ENCODE measurements at regions not wholly inside any gene's neighbourhood (a gene's known extent, or its start where the extent isn't known, plus 50 kb on each side); places are given as distances from the start of the nearest gene placed in this dataset.

GRCh38 chr13:58463841-58464240 lies 832.3 kb downstream of the PCDH17 start:
- TF ChIP-seq CTCF (IDR thresholded peaks at IDR 0.05; ENCODE audit: low read depth, low read length, missing control alignments) = no peak
- no peak for DNase-seq (ENCODE audit: extremely low read depth, low read depth)
- H3K4me3 ChIP-seq (replicated peaks; ENCODE audit: low read depth, low read length) = no peak overlapping the region

- DNase-seq (ENCODE audit: extremely low read depth, low read depth) = no peak
- H3K4me3 ChIP-seq (replicated peaks; ENCODE audit: low read depth, low read length) = no peak overlapping the region
- no peak for TF ChIP-seq CTCF (IDR thresholded peaks at IDR 0.05; ENCODE audit: low read depth, low read length, missing control alignments)
Observed at GRCh38 chr13:58467176-58467575, 835.6 kb downstream of the PCDH17 start.

DNA sequence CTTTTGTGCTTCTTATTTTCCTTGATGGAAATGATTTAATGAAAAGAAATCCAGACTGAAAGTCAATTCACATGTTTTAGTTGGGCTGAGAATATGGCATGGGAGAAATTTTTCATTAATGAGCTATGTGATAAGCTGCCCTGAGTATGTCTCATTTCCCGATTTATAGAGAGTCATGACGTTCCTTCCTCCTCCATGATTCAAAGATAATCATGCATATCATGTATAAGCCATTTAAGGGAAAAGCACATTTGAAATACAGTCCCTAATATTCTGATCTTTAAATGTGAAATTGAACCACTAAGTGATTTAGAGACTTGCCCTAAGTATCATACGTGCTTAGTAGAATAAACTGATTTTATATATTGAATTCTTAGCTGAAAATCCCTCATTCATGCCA lies 840.9 kb downstream of the PCDH17 start:
- no peak overlapping the region for H3K4me3 ChIP-seq (replicated peaks; ENCODE audit: low read depth, low read length)
- no peak for DNase-seq (ENCODE audit: extremely low read depth, low read depth)
- TF ChIP-seq CTCF (IDR thresholded peaks at IDR 0.05; ENCODE audit: low read depth, low read length, missing control alignments) = no peak

DNA sequence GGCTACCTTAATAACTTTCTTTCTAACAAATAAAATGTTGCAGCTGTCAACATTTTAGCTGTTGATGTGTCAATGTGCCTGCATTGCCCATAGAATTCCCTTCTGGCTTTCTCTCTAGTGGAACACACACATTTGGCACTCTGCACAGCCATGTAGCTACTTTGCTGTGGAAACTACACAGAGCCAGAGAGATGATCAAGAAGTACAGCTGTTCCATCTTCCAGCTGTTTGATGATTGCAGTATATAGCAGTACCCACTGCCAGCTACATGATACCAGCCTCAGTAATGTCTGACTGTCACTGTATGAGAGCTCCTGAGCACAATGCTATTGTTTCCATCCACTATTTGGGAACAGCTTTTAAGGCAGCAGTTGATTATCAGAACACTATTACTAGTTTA lies 843.0 kb downstream of the PCDH17 start:
- DNase-seq (ENCODE audit: extremely low read depth, low read depth) = no peak
- H3K4me3 ChIP-seq (replicated peaks; ENCODE audit: low read depth, low read length) = no peak overlapping the region
- TF ChIP-seq CTCF (IDR thresholded peaks at IDR 0.05; ENCODE audit: low read depth, low read length, missing control alignments) = no peak

- no peak overlapping the region for H3K4me3 ChIP-seq (replicated peaks; ENCODE audit: low read depth, low read length)
- TF ChIP-seq CTCF (IDR thresholded peaks at IDR 0.05; ENCODE audit: low read depth, low read length, missing control alignments) = no peak
- DNase-seq (ENCODE audit: extremely low read depth, low read depth) = no peak
Observed at GRCh38 chr13:58476206-58476918, 844.8 kb downstream of the PCDH17 start.

DNA sequence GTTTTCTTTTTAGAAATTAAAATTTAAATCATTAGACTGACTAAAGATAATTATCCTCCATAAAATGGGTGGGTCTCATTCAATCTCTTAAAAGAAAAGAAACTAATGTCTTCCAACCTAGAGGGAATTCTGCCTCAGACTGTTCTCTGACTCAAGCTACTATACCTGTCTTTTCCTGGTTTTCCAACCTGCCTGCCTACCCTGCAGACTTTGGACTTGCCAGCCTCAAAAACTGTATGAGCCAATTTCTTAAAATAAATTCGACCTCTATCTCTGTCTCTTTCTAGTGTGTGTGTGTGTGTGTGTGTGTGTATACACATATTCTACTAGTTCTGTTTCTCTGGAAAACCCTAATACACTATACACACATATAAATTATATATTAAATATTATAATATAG lies 847.3 kb downstream of the PCDH17 start:
- no peak for DNase-seq (ENCODE audit: extremely low read depth, low read depth)
- no peak overlapping the region for H3K4me3 ChIP-seq (replicated peaks; ENCODE audit: low read depth, low read length)
- TF ChIP-seq CTCF (IDR thresholded peaks at IDR 0.05; ENCODE audit: low read depth, low read length, missing control alignments) = no peak

DNA sequence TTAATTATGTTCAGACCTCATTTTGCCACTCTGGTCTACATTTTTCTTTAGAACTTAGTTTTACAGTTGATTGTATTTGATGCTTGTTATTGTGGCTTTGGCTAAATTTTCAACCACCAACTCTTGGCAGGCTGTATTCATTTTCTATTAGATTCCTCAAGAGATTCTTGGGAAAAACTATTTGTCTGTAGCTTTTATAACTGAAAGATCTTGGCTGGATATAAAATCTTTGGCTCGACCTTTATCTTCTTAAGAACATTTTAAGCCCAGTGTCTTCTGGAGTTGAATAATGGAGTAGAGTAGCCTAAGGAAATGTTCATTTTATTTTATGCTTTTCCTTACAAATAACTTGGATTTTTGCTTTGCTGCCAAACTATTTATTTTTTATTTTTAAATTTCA lies 848.5 kb downstream of the PCDH17 start:
- no peak overlapping the region for H3K4me3 ChIP-seq (replicated peaks; ENCODE audit: low read depth, low read length)
- no peak for DNase-seq (ENCODE audit: extremely low read depth, low read depth)
- no peak for TF ChIP-seq CTCF (IDR thresholded peaks at IDR 0.05; ENCODE audit: low read depth, low read length, missing control alignments)
